Stimulated activated naive B cell treated with anti-CD40 and anti-IgM and Interleukin-4, amounts not matched to agents 10 μg/mL and 1 μg/mL and 100 μg/mL, for 72 hours (primary cell): ENCODE measurements at regions not wholly inside any gene's neighbourhood (a gene's known extent, or its start where the extent isn't known, plus 50 kb on each side); places are given as distances from the start of the nearest gene placed in this dataset.

ENCODE experiments used
- ATAC-seq, 2 donors: fragments of 150-1000 bp; cut with Tn5 transposase; replicated peaks; 2 replicates each; pipeline ENCODE4 v1.10.0; 2021; ENCODE audit warnings: moderate library complexity in 1 of 2
- DNase-seq: peaks from one replicate; pipeline ENCODE4 v3.0.0; 2021
- H3K27ac Mint-ChIP-seq: one replicate; pipeline ENCODE4 v1.8.0; 2022; ENCODE audit warnings: mild to moderate bottlenecking, mixed read lengths
- H3K27me3 Mint-ChIP-seq, 2 donors: one replicate each; pipeline ENCODE4 v1.8.0; 2022; ENCODE audit warnings: mixed read lengths in 2 of 2
- H3K36me3 Mint-ChIP-seq, 2 donors: one replicate each; pipeline ENCODE4 v1.8.0; 2022; ENCODE audit warnings: mixed read lengths in 2 of 2, mild to moderate bottlenecking in 1 of 2
- H3K4me1 Mint-ChIP-seq, 2 donors: one replicate each; pipeline ENCODE4 v1.8.0; 2022; ENCODE audit warnings: mixed read lengths in 2 of 2, mild to moderate bottlenecking in 1 of 2
- H3K4me3 Mint-ChIP-seq, 2 donors: one replicate each; pipeline ENCODE4 v1.8.0; 2022; ENCODE audit warnings: mild to moderate bottlenecking in 2 of 2, mixed read lengths in 2 of 2, moderate library complexity in 1 of 2
- H3K9me3 Mint-ChIP-seq, 2 donors: one replicate each; pipeline ENCODE4 v1.8.0; 2022; ENCODE audit warnings: mixed read lengths in 2 of 2, mild to moderate bottlenecking in 1 of 2

DNA sequence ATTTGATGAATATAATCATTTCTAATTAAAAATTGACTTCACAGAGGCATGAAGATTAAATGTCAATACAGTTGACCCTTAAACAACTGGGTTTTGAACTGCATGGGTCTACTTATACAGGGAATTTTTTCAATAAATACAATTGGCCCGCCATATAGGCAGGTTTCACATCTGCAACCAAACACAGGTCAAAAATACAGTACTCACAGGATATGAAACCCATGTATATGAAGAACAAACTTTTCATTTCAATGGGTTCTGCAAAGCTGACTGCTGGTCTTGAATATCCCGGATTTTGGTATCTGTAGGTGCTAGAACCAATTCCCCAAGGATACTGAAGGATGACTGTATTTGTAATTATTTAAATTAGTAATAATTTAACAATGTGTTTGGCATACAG lies 555.6 kb downstream of the EPHA4 start:
- Mint-ChIP-seq H3K4me1 (peaks cover 0 to 5% of the 10 kb centered on the region in 2 donors), H3K27ac (no peak overlapping the region), H3K4me3 (no peak overlapping the region), H3K9me3 (no peaks in the 10 kb centered on the region), H3K27me3 (no peaks in the 10 kb centered on the region), H3K36me3 (no peaks in the 10 kb centered on the region)
- ATAC-seq: peak in 1 of 2 donors; percentile 42
- DNase-seq: no peak

DNA sequence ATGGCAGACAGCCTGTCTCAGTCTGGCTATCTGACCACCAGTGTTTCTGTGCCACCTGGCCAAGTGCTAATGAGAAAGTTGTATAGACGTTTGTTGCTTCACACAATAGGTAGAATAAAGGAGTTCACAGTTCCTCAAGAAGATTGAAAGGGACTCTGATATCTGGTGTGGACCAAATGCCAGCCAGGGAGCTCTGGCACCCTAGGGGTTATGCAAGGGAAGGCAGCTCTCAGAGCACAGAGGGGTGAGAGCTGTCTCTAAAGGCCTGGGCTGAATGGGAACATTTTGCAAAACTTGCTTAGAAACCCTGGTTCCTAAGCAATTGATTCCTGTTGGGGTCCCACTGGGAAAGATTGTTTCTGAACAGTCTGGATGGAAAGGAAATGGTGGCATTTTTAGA lies 553.8 kb downstream of the EPHA4 start:
- Mint-ChIP-seq H3K4me1 (peaks cover 0 to 7% of the 10 kb centered on the region in 2 donors), H3K4me3 (no peak overlapping the region), H3K9me3 (no peaks in the 10 kb centered on the region), H3K27me3 (no peaks in the 10 kb centered on the region), H3K27ac (no peak overlapping the region), H3K36me3 (no peaks in the 10 kb centered on the region)
- ATAC-seq: no peak
- no peak for DNase-seq

DNA sequence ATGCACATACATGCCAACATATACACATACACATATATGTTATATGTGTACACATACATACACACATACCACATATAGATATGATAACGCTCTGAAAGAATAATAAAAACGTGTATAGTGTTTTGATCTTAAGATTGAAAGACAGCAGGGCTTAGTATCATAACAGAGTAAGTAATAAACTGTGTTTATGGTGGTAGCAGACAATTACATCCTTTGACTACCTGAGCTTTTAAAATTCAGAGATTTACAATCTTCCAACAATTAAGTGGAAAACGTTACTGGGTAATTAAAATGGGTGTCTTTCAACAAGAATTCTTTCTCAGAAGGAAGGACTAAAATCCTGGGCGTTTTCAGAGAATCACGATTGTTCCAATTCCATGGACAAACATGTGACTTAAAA lies 552.4 kb downstream of the EPHA4 start:
- Mint-ChIP-seq H3K9me3 (no peaks in the 10 kb centered on the region), H3K36me3 (no peaks in the 10 kb centered on the region), H3K27ac (no peak overlapping the region), H3K4me3 (no peak overlapping the region), H3K27me3 (no peaks in the 10 kb centered on the region), H3K4me1 (peaks cover 2 to 6% of the 10 kb centered on the region in 2 donors)
- DNase-seq: no peak
- ATAC-seq: no peak

DNA sequence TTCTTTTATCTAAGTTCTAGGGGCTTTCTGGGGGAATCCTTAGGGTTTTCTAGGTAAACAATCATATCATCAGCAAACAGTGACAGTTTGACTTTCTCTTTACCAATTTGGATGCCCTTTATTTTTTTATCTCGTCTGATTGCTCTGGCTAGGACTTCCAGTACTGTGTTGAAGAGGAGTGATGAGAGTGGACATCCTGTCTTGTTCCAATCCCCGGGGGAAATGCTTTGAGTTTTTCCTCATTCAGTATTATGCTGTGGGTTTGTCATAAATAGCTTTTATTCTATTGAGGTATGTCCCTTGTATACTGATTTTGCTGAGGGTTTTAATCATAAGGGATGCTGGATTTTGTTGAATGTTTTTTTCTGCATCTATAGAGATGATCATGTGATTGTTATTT lies 549.5 kb downstream of the EPHA4 start:
- H3K4me1 Mint-ChIP-seq: peaks cover 12 to 14% of the 10 kb centered on the region in 2 donors
- H3K27ac Mint-ChIP-seq: no peak overlapping the region
- DNase-seq: no peak
- no peak for ATAC-seq
- no peaks in the 10 kb centered on the region for H3K9me3 Mint-ChIP-seq
- H3K27me3 Mint-ChIP-seq: no peaks in the 10 kb centered on the region
- no peak overlapping the region for H3K4me3 Mint-ChIP-seq
- no peaks in the 10 kb centered on the region for H3K36me3 Mint-ChIP-seq

DNA sequence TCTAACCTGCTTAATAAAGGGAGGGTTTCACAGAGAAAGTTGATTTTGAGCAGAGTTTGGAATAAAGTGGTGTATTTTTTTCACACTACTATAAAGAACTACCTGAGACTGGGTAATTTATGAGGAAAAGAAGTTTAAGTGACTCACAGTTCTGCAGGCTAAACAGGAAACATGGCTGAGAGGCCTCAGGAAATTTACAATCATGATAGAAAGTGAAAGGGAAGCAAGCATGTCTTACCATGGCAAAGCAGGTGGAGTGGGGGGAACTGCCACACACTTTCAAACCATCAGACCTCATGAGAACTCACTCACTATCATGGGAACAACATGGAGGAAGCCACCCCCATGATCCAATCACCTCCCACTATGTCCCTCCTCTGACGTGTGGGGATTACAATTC lies 546.7 kb downstream of the EPHA4 start:
- Mint-ChIP-seq H3K4me3 (no peak overlapping the region), H3K4me1 (peaks cover 12 to 14% of the 10 kb centered on the region in 2 donors), H3K27me3 (no peaks in the 10 kb centered on the region), H3K27ac (peak overlapping the region; percentile 22), H3K9me3 (no peaks in the 10 kb centered on the region), H3K36me3 (no peaks in the 10 kb centered on the region)
- ATAC-seq: peak; percentile 62 to 73
- DNase-seq: no peak

DNA sequence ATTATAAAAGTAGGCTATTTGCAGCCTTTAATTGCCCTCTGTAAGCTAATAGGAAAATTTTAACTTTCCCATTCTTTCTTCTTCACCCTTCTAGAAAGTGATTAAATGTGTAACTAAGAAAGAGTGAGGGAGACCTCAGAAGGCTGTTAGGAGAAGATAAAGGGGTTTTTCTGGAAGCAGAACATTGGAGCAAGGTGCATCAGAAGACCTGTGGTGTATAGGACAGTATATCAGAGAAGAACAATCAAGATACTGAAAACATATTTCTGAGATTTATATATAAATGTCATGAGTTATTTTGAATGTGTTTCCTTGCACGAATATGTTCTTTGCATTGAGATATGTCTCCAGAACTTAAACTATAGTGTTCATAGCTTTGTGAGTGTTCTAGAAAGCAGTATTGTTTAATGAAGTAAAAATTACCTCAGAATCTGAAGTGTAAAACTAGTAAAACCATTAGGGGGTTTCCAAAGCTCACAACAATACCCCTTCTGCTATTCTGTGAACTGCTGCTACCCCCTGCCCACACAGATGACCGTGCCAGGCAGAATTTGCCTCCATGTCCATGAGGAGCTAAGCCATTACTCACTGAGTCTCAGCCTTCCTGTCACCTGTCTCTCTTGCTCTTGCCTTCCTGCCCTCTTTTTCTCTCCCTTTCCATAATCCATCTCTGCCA lies 537.9 kb downstream of the EPHA4 start:
- Mint-ChIP-seq H3K4me1 (no peaks in the 10 kb centered on the region), H3K27me3 (no peaks in the 10 kb centered on the region), H3K36me3 (no peaks in the 10 kb centered on the region), H3K27ac (no peak overlapping the region), H3K9me3 (no peaks in the 10 kb centered on the region), H3K4me3 (no peak overlapping the region)
- ATAC-seq (no peak), DNase-seq (no peak)

DNA sequence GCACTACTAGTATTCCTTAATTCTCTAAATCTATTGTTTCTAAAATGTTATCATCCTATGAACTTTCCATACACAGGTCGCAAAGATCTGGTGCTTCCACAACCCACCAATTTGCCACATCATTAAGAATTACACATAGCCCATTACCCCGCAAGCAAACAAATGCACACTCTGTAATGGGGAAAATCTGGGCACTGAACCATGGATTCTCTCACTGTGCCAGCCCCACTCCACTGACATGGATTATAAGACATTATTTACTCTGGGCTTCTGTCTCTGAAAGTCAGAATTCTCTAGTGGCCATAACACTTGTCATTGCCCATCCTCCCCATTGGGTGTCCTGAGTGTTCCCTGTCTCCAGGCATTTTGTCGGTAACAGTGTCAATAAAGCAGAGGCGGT lies 537.1 kb downstream of the EPHA4 start:
- ATAC-seq (no peak), DNase-seq (no peak)
- no peaks in the 10 kb centered on the region for H3K4me1 Mint-ChIP-seq
- H3K9me3 Mint-ChIP-seq: no peaks in the 10 kb centered on the region
- H3K27me3 Mint-ChIP-seq: no peaks in the 10 kb centered on the region
- H3K36me3 Mint-ChIP-seq: no peaks in the 10 kb centered on the region
- no peak overlapping the region for H3K27ac Mint-ChIP-seq
- H3K4me3 Mint-ChIP-seq: no peak overlapping the region

DNA sequence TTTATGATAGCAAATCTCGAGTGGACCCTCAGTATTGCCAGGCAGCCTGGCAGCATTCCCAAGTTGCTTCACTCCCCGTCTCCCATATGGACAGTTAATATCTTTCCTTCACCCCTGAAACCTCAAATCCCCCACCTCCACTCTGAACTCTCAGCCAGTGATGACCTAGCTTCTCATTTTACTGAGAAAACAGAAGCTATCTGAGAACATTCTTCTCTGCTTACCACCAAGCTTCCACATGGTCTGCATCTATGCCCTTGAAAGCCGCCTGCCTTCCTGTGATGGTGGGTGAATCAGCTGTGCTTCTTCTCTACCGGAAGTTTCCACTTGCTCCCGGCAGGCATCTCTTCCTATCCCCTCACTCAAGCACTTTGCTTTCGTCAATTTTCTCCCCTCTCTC lies 529.2 kb downstream of the EPHA4 start:
- ATAC-seq: no peak
- H3K4me3 Mint-ChIP-seq: no peak overlapping the region
- peaks cover 0 to 10% of the 10 kb centered on the region in 2 donors for H3K27me3 Mint-ChIP-seq
- no peaks in the 10 kb centered on the region for H3K36me3 Mint-ChIP-seq
- no peak overlapping the region for H3K27ac Mint-ChIP-seq
- no peak for DNase-seq
- no peaks in the 10 kb centered on the region for H3K4me1 Mint-ChIP-seq
- H3K9me3 Mint-ChIP-seq: no peaks in the 10 kb centered on the region

DNA sequence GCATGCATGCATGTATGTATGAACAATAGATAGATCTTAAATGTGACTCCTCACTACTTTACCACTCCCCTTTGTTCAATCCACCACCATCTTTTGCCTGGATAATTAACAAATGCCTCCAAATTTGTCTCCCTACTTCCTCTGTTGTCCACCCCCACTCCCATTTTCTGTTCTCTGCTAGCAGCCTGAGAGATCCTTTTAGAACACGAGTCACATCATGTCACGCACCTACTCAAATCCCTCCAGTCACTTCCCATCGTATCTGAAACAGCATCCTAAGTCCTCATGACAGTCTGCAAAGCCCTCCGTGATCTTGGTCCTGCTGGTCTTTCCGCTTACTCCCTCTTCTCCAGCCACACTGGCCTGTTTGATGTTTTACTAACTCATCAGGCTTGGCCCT lies 527.3 kb downstream of the EPHA4 start:
- no peak for ATAC-seq
- Mint-ChIP-seq H3K9me3 (no peaks in the 10 kb centered on the region), H3K27ac (no peak overlapping the region)

DNA sequence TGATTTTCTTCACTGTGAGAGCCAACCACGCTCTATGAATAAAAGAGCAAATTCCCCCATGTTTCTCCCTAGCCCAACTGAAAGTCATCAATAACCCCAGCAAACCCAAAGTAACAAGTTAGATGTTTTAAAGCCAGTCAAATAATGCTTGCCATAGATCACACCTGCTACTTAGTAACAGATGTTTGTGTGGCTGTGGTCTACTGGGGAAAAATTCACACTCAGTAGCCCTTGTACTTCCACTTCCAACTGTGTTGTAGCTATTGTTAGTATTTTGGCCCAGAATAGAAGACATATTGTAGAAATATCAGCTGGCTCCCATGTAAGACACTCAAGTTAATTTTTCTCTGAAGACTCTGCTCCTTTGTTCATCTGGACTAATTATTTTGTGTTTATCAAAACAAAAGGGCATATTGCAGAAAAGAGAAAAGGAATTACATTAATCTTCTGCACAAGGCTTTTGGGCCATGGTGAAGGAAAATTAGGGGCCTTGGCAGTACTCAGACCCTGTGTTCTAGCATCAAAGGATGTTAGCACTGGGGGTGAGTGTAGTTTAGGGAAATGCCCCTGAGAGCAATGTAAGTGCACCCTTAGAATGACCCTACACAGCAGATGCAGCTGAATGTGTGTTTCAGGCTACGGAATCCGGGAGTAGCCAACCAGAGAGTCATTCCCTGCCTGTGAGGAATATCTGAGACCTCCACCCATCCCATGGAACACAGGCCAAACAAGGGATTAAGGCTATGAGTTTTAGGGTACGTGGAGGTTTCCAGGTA lies 521.9 kb downstream of the EPHA4 start:
- H3K27ac Mint-ChIP-seq: no peak overlapping the region
- no peaks in the 10 kb centered on the region for H3K9me3 Mint-ChIP-seq
- peaks cover 0 to 4% of the 10 kb centered on the region in 2 donors for H3K4me1 Mint-ChIP-seq
- no peak for DNase-seq
- ATAC-seq: peak in 1 of 2 donors; percentile 63
- H3K36me3 Mint-ChIP-seq: no peaks in the 10 kb centered on the region
- H3K27me3 Mint-ChIP-seq: no peaks in the 10 kb centered on the region
- H3K4me3 Mint-ChIP-seq: no peak overlapping the region

More for the DNA sequence above, 527.3 kb downstream of the EPHA4 start:
- Mint-ChIP-seq H3K36me3 (no peaks in the 10 kb centered on the region), H3K27me3 (peaks cover 0 to 10% of the 10 kb centered on the region in 2 donors), H3K4me3 (no peak overlapping the region), H3K4me1 (peaks cover 0 to under 1% of the 10 kb centered on the region in 2 donors)
- DNase-seq: no peak

DNA sequence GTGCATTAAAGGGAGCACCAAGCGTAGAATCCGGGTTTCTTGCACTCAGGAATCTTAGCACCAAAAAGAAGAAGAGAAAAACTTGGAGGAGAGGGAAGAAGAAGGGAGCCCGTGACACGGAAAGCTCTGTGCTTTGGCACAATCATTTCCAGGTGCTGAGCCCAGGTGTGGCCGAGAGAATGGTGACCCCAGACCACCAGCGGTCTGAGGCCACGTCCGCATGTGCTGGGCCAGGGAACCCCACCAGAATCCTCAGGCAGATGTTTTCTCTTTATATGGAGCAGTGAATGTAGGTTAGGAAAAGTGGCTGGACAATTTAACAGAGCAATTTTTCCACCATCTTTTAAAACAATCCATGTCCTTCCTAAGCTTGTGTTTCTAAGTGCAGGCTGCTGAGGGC lies 520.9 kb downstream of the EPHA4 start:
- DNase-seq: no peak
- no peak overlapping the region for H3K27ac Mint-ChIP-seq
- no peak for ATAC-seq
- H3K36me3 Mint-ChIP-seq: no peaks in the 10 kb centered on the region
- H3K9me3 Mint-ChIP-seq: no peaks in the 10 kb centered on the region
- H3K4me3 Mint-ChIP-seq: no peak overlapping the region
- no peaks in the 10 kb centered on the region for H3K27me3 Mint-ChIP-seq
- peaks cover 0 to 4% of the 10 kb centered on the region in 2 donors for H3K4me1 Mint-ChIP-seq

DNA sequence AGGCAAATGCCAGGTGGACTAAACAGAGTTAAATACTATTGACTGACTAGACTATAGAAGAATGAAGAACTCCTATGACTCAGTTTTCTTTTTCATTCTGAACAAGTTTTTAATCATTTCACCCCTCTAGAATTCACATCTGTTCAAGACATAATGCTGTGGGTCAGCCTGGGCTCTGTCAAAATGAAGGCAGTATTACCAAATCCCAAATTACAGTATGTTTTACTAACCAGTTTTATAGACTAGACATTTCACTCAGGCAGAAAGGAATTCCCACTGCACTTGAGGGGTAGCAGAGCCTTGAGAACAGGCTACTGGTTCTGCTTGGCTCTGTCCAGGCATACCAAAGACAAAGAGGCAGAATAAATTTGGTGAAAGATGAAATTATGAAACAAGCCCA lies 511.7 kb downstream of the EPHA4 start:
- Mint-ChIP-seq H3K36me3 (no peaks in the 10 kb centered on the region), H3K27ac (no peak overlapping the region), H3K4me1 (peaks cover 0 to 2% of the 10 kb centered on the region in 2 donors)

DNA sequence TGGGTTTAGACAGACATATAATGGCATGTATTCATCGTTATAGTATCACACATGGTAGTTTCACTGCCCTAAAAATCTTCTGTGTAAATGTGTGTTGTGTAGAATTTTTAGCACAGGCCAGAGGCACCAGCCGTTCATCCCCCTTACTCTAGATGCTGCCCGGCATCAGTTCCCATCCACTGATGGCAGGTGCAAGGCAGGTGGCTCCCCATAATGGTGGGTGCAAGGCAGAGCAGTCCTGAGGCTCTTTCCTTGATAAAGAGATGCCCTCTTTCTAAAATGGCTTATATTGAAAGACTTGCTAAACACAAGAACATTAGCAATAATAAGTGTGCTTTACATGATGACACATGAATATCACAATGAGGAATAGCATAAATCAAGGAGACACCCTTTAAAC lies 508.5 kb downstream of the EPHA4 start:
- Mint-ChIP-seq H3K36me3 (no peaks in the 10 kb centered on the region), H3K4me3 (no peak overlapping the region), H3K4me1 (no peaks in the 10 kb centered on the region), H3K27ac (no peak overlapping the region), H3K27me3 (peaks cover 0 to 6% of the 10 kb centered on the region in 2 donors), H3K9me3 (peaks cover 4 to 7% of the 10 kb centered on the region in 2 donors)
- ATAC-seq (no peak), DNase-seq (no peak)

More for the DNA sequence above, 511.7 kb downstream of the EPHA4 start:
- Mint-ChIP-seq H3K9me3 (peaks cover 7 to 11% of the 10 kb centered on the region in 2 donors), H3K4me3 (no peak overlapping the region), H3K27me3 (peaks cover 0 to 6% of the 10 kb centered on the region in 2 donors)
- no peak for DNase-seq
- ATAC-seq: no peak

DNA sequence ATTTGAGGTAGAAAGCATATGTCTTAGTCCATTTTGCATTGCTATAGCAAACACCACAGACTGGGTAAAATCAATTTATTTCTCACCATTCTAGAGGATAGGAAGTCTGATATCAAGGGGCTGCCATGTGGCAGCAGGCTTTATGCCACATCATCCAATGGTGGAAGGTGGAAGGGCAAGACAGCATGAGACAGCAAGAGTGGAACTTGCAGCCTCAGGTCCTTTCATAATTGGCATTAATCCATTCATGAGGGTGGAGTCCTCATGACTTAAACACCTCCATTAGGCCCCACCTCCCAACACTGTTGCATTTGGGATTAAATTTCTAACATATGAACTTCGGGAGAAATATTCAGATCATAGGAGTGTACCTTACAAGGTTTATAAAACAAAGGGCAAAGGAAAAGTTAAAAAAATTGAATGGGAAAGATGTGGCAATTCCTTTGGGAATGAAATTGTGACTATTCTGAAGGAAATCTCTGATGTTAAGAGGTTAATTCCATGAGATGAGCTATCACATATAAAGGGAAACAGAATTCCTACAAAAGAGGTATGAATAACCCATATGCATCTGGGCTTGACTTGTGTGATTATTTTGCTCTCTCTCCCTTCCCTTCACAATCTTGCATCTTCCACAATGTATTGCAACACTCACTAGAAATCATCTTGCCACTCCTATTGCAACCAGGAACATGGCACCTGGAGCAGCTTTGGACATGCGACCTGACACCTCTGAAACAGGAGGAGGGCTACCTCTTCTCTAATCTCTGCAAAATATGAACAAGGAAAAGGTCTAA lies 507.8 kb downstream of the EPHA4 start:
- ATAC-seq (no peak), DNase-seq (no peak)
- Mint-ChIP-seq H3K27ac (no peak overlapping the region), H3K27me3 (peaks cover 0 to 4% of the 10 kb centered on the region in 2 donors), H3K36me3 (no peaks in the 10 kb centered on the region), H3K9me3 (peaks cover 3 to 6% of the 10 kb centered on the region in 2 donors), H3K4me3 (no peak overlapping the region), H3K4me1 (no peaks in the 10 kb centered on the region)
